ENCODE measurements at regions not wholly inside any gene's neighbourhood (a gene's known extent, or its start where the extent isn't known, plus 50 kb on each side); places are given as distances from the start of the nearest gene placed in this dataset.
A peak's percentile ranks its signal among the peaks of the same experiment; 100 is the strongest.

DNA sequence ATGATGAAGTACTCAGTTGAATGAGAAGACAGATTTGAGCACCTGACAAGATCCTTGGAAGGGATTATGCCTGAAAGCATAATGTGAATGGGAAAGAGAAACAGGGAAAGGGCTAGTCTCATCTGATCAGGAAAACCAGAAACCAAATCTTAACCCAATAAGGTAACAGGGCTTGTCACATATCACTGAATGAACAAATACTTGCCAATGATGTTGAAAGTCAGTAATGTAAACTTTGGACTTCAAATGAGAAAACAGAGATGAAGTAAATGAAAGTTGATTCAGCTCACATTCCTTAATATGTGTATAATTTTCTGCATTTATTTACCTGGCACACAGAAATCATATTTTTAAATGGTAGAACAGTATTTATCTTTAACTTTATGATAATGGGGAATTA, 480.0 kb downstream of the KCTD12 start:
- DNase-seq: no peak

DNA sequence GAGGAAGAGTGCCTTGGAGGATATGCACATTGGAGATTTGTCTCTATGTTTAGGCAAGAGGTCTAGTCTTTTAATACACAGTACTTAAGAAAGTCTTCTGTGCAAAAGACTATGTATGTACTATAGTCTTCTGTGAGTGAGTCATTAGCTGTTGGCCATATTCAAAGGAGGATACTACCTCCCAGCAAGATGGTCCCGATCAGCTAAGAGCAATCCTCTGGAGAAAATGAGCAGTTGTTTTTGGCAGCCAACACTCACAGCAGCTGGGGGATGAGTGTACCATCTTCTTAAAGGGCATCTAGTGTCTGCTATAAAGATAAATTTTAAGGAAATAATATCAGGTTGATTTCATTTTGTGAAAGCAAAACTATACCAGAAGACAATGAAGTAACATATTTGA, 487.8 kb downstream of the KCTD12 start:
- DNase-seq: peak; percentile 17

DNA sequence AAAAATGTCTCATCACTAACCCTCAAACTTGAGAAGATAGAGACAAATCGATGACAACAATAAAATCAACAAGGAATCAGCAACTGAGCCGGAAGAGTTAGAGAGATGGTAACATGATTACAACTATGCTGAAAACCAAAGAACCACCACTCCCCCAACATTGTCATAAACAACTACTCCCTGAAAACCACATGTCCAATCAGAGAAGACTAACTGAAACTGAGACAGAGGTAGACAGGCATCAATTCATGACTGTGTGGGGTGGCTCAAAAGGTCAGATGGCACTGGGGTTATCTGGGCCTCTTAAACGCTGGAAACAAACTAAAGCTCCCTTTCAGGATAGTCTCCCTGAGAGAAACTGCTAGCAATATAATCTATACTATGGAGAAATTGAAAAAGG, 488.8 kb downstream of the KCTD12 start:
- DNase-seq: no peak

DNA sequence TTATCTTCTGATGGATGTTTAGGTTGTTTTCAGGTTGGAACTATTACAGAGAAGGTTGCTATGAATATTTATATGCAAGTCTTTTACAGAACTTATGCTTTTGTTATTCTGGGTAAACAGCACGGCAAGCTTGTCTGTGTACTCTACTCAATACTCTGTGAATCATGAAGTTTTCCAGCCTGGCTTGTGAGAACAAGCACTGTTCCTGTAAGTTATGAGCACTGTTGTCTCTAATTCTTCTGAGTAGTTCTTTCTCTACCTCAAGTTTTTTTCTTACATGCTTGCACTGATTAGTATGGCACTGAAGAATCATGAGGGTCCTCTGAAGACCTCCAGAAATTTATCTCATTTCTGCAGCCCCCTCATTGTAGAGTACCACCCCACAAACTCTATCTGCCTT, 496.9 kb downstream of the KCTD12 start:
- DNase-seq: no peak

DNA sequence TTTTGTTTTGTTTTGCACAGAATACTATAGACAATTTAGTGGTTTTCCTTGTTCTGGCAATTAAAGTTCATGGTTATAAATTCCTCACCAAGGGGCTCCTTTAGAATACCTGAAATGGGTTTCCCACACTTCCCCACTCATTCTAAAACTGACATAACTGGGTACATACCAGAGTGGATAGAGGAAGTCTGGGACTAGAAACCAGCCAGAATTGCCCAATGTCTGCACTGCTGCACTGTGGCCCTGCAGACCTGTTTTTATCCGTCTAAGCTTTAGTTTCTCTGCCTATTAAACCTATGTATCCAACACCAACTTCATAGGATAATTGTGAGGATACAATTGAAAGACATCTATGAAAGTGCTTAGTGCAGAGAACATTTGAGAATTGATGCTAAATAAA, 498.6 kb downstream of the KCTD12 start:
- no peak for DNase-seq

DNA sequence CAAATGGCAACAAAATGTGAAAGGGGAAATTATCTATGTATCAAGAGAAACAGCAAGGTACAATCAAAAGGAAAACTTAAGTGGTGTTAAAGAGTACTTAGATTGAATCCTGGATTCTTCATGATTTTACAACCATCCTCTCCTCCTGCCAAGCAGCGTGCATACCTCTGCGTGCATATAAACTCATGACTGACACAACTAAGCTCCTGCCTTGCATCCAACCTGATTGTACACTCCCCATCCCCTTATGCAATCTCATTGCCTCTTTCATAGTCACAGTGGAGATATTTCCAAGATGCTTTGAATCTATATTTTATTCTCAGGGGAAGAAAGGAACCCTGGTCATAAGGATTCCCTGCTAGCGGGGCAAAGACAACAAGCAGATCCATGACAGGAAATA, 499.9 kb downstream of the KCTD12 start:
- DNase-seq: no peak

DNA sequence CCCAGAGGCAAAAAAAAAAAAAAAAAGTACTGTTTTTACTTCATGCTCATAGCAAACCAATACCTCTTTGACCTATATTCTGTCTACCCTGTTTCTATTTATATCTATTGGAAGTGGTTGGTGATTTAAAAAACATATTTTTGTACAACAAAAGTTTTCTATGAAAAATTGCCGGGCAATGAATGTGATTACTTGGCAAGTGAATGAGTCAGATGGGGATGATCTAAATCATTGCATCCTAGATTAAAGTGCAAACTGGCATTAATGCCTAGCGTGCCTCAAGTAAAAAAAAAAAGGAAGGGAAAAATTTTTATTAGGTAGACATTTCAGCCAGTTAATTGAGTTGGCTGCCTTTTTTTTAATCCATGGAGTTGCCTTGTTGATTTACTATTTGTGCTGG, 500.6 kb downstream of the KCTD12 start:
- DNase-seq: no peak

DNA sequence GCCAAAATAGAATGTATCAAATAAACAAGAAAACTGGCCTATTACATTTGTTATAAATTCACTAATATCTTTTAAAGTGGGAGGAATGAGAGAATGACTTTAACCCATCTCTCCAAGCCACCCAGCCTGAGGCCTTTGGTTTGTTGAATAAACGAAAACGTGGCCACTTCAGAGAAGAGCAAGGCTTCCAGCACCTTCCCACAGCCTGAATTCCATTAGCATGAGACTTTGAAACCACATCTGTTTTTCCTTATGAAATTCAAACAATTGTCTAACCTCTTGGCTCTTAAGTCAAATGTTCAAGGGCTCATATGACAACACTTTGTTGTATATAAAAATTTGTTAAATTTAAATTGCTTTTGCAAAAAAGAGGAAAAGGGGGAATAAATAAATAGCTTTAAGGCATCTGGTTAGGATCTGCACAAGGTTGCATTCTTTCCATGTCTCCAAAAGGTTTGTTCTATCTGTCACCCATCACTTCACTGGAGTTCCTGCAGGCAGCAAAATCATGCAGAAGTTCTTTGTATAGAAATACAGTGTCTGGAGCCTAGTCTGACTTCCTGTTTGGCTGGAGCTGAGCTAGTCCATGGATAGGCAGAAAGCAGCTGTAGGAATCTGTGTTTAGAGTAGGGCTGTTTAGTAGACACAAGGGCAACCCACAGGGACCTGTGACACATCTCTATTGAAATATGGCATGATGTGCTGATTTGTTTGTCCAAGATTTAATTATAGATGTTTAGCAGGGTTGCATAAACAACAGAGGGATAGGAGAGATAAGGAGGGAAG, 502.3 kb downstream of the KCTD12 start:
- peak; percentile 91 for DNase-seq

DNA sequence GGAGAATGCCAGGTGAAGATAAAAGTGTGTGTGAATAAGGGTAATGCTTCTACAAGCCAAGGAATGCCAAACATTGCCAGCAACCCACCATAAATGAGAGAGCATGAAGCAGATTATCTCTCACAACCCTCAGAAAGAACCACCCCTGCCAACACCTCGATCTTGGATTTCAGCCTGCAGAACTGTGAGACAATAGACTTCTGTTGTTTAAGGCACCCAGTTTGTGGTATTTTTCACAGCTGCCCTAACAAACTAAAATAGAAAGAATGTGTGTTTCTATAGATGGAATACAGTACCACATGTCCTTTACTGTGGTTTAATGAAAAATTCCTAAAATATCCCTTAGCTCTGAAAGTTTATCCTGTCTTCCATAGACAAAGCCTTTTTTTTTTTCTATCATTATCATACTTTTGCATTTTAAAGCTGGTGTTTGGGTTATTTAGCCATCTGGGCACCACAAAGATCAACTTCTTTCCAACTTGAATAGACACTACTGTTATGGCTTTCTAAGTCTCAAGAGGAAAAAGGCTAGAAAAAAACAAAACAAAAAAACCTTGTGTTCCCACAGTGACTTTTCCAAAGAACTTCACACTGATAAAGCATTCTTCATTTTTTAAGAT, 505.6 kb downstream of the KCTD12 start:
- DNase-seq: peak; percentile 39

DNA sequence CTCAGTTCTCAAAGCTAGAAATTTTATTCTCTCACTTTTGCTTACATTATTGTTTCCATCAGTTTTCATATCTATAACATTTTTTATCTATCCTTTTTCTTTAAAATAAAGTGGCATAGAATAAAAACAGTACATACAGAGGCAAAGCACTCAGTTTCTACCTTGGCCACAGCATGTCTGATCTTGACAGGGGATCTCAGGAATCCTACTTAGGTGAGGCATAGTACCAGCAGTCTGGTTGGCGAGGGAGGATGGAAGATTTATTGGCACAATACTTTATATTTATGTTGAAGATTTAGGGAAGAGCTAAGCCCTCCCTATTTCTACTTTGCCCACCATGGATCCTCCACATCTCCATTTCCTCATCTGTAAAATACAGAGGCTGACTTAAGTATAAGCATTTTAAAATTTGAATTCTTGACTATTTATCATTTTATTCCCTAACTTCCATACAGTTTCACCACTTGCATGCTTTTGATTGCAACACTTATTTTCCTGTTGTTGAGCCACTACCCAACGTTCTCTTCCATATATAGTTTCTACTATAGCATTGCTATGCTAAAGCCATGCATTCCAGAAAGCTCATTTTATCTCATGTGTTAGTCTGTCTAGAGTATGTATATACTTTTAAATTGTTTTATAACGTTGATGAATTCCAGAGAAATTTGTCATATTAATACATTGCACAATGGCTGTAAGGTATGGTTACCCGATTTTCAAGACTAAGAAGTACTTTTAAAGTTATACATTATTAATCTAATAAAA, 506.7 kb downstream of the KCTD12 start:
- peak; percentile 16 for DNase-seq

DNA sequence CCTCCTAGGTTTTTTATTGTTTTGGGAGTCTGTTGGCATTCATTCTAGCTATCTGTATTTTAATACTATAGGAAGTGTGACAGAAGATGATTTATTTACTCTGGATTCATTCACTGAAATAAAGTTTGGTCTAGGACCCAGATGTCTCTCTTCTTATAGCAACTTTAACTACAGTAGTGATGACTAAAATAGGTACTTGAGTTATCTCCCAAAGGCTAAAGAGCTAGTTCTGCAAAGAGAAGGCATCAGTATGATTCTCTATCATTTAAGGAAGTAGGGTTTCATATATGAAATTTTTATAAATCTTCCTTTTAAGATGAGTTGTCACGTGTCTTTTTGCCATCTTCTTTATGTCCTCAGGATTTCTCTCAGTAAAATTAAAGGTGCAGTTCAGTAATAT, 507.4 kb downstream of the KCTD12 start:
- DNase-seq: no peak

DNA sequence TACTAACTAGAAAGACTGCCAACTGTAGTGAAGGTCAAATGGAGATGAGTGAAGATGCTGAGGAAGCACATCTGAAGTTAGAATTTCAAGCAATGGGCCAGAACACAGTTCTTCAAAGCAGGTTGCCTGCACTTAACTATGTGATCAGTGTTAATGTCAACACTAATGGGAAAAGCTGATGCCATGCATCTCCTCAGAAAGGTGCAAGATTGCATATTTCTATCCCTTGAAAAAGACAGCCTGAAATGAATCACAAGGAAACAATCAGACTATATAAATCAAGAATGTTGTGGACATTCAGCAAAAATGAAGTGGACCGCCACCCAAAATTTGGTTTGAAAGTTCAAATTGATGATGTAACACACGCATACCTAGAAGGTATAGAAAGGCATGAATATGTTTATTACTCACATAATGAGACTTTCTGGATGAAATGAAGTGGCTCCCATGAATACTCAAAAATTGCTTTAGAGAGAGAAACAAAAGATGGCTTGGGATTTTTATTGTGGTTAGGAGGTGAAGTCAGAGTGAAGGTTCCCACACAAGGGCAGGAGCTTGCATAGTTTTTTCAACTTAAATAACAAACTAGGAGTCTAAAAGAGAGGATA, 522.4 kb downstream of the KCTD12 start:
- no peak for DNase-seq

DNA sequence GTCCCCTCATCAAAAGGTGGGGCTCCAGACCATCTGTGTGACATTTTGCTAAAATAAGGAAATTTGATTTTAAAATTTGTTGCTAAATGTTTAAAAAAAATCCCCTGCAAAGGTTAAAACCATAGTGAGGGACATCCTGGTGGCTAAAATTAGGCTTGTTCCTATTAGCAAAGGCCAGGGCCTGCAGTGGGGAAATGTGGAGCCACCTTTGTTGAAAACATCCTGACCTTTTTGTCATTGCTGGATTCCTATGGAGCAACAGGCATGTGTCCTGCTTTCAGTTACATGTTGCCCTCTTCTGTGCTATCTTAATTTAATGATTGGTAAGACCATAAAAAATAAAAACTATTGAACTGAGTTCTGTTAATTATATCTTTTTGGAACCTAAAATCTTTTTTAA, 524.3 kb downstream of the KCTD12 start:
- DNase-seq: no peak

DNA sequence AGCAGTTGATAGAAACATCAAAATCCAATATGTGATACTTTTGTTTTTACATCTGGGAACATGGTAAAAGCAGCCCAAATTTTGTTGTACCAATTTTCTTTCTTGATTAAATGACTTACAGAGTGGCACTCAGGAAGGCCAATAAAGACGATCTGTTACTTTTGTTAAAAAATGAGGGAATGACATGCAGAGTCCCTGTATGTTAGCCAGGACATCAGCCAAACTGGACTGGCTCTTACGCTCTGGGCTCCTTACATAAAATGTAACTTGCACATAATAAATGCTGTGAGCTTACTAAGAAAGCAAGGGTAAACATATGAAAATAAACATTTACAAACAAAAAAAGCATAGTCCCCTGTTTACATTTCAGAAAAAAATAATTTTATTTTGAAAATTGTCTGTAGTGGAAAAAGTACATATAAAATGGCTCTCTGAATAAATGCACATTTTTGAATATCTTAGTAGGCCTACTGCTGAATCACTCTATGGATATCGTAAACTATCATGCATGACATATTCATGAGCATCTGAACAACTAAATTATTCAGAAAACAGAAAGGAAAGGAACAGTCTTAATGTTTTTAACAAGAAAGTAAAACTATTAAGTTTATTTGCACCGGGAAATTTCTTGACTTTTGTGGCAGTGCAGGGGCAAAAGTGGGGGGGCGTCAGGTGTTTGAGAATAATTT, 534.5 kb downstream of the KCTD12 start:
- DNase-seq: no peak

DNA sequence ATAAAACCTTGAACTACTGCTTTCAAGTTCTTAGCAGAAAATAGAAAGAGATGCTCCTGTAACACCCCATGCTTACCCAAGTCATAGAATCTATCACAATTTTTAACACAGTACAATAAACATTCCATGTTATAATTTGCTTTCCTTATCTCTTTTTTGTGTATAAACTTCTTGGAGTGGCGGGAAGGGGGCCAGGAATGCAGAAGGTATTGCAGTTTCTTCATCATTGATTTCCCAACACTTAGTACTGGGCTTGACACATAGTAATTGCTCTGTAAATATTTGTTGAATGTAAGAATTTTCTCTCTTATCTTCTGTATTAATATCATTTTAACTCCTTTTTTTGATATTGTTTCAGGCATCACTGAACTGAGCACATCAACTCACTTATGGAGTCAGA, 535.8 kb downstream of the KCTD12 start:
- DNase-seq: no peak

DNA sequence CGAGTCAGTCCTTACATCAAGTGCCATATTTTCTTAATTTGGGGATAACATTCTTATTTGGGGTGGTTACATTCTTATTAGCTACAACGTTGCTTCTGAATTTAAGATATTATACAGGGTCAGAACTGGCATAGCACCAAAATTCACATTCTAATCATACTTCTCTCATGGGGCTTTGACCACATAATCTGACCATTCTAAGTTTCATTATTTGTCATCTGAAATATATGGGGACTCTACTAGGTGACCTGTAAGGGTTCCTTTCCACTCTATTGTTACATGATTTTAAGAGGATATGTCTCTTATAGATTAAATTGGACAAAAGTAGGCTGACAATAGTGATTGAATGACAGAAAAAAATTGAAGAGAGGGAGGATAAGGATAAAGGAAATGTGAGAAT, 536.5 kb downstream of the KCTD12 start:
- DNase-seq: no peak

DNA sequence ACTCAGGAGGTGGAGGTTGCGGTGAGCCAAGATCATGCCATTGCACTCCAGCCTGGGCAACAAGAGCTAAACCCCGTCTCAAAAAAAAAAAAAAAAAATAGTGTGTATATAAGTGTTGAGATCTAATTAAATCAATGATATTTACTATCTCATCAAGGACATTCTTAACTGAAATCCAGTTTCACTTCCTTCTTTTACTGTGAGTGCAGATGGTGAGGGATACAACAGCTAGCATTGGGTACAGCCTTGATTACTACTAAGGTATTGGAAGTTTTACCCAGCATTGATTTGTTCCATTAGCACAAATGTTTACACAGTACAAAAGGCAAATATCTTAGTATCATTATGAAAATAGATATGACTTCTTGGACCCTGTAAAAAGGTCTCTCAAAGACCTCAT, 546.6 kb downstream of the KCTD12 start:
- no peak for DNase-seq

DNA sequence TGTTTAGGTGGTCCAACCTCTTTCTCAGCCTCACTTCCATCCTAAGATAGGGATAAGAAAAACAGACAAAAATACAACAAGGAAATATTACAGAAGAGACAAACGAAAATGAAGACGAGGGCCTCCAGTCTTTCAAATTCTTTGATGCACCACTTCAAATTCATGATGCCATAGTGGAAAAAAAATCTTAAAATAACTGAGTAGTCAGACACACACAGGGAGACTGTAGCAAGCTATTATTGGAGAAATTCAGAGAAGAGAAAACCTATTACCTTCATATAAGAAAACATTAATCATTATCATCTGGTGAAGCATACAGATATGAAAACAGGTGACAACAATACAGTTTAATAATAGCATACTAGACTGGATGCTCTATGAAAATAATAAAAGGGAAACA, 548.2 kb downstream of the KCTD12 start:
- DNase-seq: no peak

DNA sequence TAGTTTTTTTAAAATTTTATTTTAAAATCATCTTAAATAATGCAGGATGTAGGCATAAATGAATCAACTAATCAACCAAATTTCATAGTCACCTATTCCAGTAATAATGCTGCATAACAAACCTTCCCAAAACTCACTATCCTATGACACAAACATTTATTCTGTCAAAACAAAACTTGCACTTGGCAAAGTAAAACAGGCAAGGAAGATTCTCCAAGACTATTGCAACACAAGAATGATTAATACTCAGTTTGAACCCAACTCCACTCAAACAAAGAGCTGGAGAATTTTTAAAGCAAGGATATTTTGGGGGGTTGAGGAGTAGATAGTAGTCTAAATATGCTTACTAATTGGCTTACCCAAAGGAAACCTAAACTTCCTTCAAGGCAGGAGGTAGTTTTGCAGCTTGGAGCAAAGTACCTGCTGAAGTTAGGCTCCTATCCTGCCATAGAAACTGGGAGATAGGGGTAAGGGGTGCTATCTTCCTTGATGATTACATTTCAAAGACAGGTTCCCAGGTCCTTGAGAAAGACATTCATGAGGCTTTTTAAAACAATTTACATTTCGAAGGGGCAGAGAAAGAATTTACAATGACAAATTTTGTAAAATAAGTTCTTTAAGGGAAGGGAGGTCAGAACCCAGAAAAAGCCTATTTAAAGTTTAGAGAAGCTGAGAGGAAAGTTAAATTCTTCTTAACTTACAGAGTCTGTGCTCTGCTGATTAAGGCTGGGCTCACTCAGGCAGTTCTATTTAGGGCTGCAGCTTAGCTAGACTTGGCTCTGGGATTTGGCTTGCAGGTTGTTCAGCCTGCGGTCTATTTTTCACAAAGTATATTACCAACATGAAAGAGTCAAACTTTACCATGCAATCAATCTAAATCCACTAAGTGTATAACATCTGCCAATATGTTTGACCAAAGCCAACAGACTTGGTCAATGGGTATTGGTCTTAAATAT, 549.0 kb downstream of the KCTD12 start:
- DNase-seq: no peak

DNA sequence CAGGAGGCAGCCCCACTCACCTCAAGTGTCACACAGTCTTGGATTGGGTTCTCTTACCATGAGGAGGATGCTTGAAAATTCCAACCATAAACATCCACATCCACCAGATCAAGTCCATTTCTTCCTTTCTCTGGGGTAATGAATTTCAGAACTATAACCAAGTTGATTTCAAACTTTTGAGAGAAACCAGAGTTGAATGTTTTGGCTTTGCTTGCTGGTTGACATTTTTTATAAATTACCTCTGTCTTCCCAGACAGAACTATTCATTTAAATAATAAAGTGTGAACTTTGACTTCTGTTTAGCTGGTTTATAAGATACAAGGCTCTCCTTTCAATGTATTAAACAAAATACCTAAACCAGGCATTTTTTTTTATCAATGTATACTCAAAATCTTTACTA, 550.7 kb downstream of the KCTD12 start:
- no peak for DNase-seq

DNA sequence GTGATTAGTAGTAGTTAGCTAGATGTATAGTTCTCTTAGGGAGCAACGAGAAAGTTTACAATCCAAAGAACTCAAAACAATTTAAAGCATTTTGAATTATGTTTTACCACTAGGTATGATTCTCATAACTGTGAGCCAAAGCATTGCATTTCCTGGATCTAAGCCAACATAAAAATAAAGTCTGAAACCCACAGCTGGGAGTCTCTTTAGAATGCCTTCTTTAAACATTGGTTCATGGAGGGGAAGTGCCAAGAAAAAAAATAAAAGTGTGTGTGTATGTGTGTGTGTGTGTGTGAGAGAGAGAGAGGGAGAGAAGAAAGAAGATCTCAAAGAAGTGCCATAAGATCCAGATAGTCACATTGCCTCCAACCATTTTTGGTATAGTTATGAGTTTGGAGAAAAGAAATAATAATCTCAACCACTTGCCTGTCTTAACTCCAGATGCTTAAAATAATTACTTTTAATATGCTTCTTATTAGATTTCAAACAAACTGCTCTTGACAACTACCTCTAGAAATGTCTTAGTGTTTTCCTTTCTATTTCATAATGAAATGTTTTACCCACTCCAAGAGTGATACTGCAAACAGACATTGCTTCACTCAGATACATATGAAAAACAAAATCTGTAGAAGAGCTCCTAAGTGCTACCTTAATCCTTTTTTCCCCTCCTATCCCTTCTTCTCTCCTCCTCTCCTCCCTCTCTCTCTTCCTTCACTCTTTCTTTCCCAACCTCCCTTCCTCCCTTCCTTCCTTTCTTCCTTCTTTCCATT, 554.1 kb downstream of the KCTD12 start:
- DNase-seq: peak; percentile 71

Measured in fibroblast of skin of right quadriceps (primary cell).